ENCODE measurements at regions not wholly inside any gene's neighbourhood (a gene's known extent, or its start where the extent isn't known, plus 50 kb on each side); places are given as distances from the start of the nearest gene placed in this dataset.

GRCh38 chr21:27713154-27714109 is 746.5 kb upstream of the ADAMTS5 start:
- Histone ChIP-seq H2AFZ (no peak overlapping the region), H3K27ac (ENCODE audit: low read depth) (no peak overlapping the region), H3K4me1 (ENCODE audit: insufficient read depth) (no peaks in the 10 kb centered on the region), H3K36me3 (ENCODE audit: insufficient read depth) (no peaks in the 10 kb centered on the region), H3F3A (replicated peaks; ENCODE audit: low read depth) (no peaks in the 10 kb centered on the region), H3K79me2 (replicated peaks; ENCODE audit: insufficient read depth) (no peaks in the 10 kb centered on the region), H3K4me2 (no peak overlapping the region), H3K9me2 (ENCODE audit: insufficient read depth) (0 out of 2 replicates have a peak, but pooled peaks cover 2% of the 10 kb centered on the region), H4K20me1 (replicated peaks; ENCODE audit: insufficient read depth) (no peaks in the 10 kb centered on the region), H3K4me3 (no peak overlapping the region), H3K27me3 (ENCODE audit: insufficient read depth) (no peaks in the 10 kb centered on the region)
- Mint-ChIP-seq H3K4me3 (no peak overlapping the region), H3K27me3 (ENCODE audit: insufficient read depth, low read depth, poor library complexity) (no peaks in the 10 kb centered on the region), H3K36me3 (ENCODE audit: low read depth) (peaks cover 1% of the 10 kb centered on the region; the same call in 1 of the 3 replicates), H3K27ac (no peak overlapping the region), H3K4me1 (no peaks in the 10 kb centered on the region), H3K9me3 (peaks cover 1% of the 10 kb centered on the region; the same call in 1 of the 3 replicates)
- DNase-seq (ENCODE audit: low spot score) (no peak), ATAC-seq (no peak)
- TF ChIP-seq ETS1 (IDR thresholded peaks at IDR 0.05) (no peak), EZH2phosphoT487 (IDR thresholded peaks at IDR 0.05; ENCODE audit: unreplicated experiment) (no peak), ZNF114 (CRISPR knock-in tag; IDR thresholded peaks at IDR 0.05) (no peak), ZNF331 (CRISPR knock-in tag; IDR thresholded peaks at IDR 0.05; ENCODE audit: low read depth) (no peak), EZH2 (IDR thresholded peaks at IDR 0.05; ENCODE audit: low read depth, unreplicated experiment) (no peak), POLR2AphosphoS5 (IDR thresholded peaks at IDR 0.05; ENCODE audit: low read depth) (no peak)
- TF ChIP-seq, protein P1, sequence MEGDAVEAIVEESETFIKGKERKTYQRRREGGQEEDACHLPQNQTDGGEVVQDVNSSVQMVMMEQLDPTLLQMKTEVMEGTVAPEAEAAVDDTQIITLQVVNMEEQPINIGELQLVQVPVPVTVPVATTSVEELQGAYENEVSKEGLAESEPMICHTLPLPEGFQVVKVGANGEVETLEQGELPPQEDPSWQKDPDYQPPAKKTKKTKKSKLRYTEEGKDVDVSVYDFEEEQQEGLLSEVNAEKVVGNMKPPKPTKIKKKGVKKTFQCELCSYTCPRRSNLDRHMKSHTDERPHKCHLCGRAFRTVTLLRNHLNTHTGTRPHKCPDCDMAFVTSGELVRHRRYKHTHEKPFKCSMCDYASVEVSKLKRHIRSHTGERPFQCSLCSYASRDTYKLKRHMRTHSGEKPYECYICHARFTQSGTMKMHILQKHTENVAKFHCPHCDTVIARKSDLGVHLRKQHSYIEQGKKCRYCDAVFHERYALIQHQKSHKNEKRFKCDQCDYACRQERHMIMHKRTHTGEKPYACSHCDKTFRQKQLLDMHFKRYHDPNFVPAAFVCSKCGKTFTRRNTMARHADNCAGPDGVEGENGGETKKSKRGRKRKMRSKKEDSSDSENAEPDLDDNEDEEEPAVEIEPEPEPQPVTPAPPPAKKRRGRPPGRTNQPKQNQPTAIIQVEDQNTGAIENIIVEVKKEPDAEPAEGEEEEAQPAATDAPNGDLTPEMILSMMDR (conservative IDR thresholded peaks at IDR 0.05; ENCODE audit: low read depth in 2 of 2): no peak

DNA sequence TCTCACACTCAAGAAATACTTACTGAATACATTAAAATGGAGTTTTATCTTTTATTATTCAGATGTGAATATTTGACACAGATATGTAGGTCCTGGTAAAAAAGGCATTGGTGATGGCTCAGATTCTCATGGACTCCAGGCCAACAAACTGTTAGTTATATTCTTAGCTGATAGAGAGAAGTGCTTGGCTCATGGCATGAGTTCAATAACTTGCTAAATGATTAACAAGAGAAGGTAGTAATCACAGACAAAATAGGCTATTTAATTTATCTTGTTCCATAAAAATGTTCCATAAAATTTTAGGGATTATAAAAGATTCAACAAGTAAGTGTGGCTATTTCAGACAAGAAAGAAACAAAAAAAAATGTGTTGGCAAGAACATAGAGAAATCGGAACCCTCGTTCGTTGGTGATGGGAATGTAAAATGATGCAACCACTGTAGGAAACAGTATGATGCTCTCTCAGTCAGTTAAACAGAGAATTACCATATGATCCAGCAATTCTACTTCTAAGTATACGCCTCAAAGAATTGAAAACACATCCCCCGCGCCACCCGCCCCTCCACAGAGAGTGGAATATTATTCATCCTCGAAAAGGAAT is 737.8 kb upstream of the ADAMTS5 start:
- H3K4me1 ChIP-seq (ENCODE audit: insufficient read depth): no peaks in the 10 kb centered on the region
- H3F3A ChIP-seq (replicated peaks; ENCODE audit: low read depth): no peaks in the 10 kb centered on the region
- no peaks in the 10 kb centered on the region for H3K79me2 ChIP-seq (replicated peaks; ENCODE audit: insufficient read depth)
- no peaks in the 10 kb centered on the region for H3K36me3 ChIP-seq (ENCODE audit: insufficient read depth)
- Mint-ChIP-seq H3K27ac (no peak overlapping the region), H3K4me1 (no peaks in the 10 kb centered on the region), H3K9me3 (peaks cover 9% of the 10 kb centered on the region; the same call in 2 of the 3 replicates), H3K27me3 (ENCODE audit: insufficient read depth, low read depth, poor library complexity) (no peaks in the 10 kb centered on the region), H3K36me3 (ENCODE audit: low read depth) (peaks cover 3% of the 10 kb centered on the region; the same call in 1 of the 3 replicates), H3K4me3 (no peak overlapping the region)
- H3K4me3 ChIP-seq: no peak overlapping the region
- H3K27ac ChIP-seq (ENCODE audit: low read depth): no peak overlapping the region
- ATAC-seq (no peak), DNase-seq (ENCODE audit: low spot score) (no peak)
- H2AFZ ChIP-seq: no peak overlapping the region
- H3K4me2 ChIP-seq: no peak overlapping the region
- H3K27me3 ChIP-seq (ENCODE audit: insufficient read depth): no peaks in the 10 kb centered on the region
- no peaks in the 10 kb centered on the region for H3K9me2 ChIP-seq (ENCODE audit: insufficient read depth)
- no peaks in the 10 kb centered on the region for H4K20me1 ChIP-seq (replicated peaks; ENCODE audit: insufficient read depth)
- TF ChIP-seq EZH2 (IDR thresholded peaks at IDR 0.05; ENCODE audit: low read depth, unreplicated experiment) (no peak), CREB1 (CRISPR knock-in tag; IDR thresholded peaks at IDR 0.05; ENCODE audit: low read depth) (no peak), NANOG (IDR thresholded peaks at IDR 0.05; ENCODE audit: borderline replicate concordance) (no peak), REST (IDR thresholded peaks at IDR 0.05; ENCODE audit: unreplicated experiment) (no peak), POLR2AphosphoS5 (IDR thresholded peaks at IDR 0.05; ENCODE audit: low read depth) (no peak), ZNF331 (CRISPR knock-in tag; IDR thresholded peaks at IDR 0.05; ENCODE audit: low read depth) (no peak), JUNB (IDR thresholded peaks at IDR 0.05; ENCODE audit: unreplicated experiment) (no peak)

Measured in GM23338 (cell line).